ENCODE measurements at regions not wholly inside any gene's neighbourhood (a gene's known extent, or its start where the extent isn't known, plus 50 kb on each side); places are given as distances from the start of the nearest gene placed in this dataset.

DNA sequence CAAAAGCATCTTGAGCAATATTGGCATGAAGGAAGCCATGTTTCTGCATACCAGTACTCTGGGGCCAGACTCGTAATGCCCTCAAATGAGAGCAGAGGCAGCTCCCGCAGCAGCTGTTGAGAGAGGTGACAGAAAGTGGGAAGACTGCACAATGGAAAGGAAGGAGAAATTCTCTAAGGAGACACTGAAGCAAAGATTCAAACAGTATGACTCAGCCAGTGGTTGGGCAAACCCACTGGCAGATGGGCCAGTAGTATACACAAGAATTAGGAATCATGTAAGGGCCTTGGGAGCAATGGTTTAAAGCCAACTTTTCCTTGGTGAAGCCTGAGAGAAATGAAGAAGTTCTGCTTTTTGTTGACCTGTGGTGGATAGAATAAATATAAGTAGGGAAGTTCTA, 2092.7 kb upstream of the PIK3C3 start:
- TF ChIP-seq, protein P1, sequence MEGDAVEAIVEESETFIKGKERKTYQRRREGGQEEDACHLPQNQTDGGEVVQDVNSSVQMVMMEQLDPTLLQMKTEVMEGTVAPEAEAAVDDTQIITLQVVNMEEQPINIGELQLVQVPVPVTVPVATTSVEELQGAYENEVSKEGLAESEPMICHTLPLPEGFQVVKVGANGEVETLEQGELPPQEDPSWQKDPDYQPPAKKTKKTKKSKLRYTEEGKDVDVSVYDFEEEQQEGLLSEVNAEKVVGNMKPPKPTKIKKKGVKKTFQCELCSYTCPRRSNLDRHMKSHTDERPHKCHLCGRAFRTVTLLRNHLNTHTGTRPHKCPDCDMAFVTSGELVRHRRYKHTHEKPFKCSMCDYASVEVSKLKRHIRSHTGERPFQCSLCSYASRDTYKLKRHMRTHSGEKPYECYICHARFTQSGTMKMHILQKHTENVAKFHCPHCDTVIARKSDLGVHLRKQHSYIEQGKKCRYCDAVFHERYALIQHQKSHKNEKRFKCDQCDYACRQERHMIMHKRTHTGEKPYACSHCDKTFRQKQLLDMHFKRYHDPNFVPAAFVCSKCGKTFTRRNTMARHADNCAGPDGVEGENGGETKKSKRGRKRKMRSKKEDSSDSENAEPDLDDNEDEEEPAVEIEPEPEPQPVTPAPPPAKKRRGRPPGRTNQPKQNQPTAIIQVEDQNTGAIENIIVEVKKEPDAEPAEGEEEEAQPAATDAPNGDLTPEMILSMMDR (conservative IDR thresholded peaks at IDR 0.05 in 1 of 2, IDR thresholded peaks at IDR 0.05 in 1 of 2; ENCODE audit: extremely low read depth in 1 of 2, insufficient read depth in 1 of 2, low read depth in 1 of 2, low read length in 2 of 2) = no peak
- TF ChIP-seq EZH2 (IDR thresholded peaks at IDR 0.05; ENCODE audit: borderline replicate concordance, low read length) = no peak
